Right cardiac atrium (tissue), 5 donors: ENCODE measurements at regions not wholly inside any gene's neighbourhood (a gene's known extent, or its start where the extent isn't known, plus 50 kb on each side); places are given as distances from the start of the nearest gene placed in this dataset.

ENCODE experiments used
- ATAC-seq, 2 donors: fragments of 200-7000 bp; cut with Tn5 transposase; one replicate each; pipeline versions ENCODE4 v1.8.0 to v1.9.1; 2020; ENCODE audit warnings: moderate library complexity in 2 of 2, mild to moderate bottlenecking in 1 of 2
- DNase-seq, 3 donors: peaks; one replicate each; pipeline ENCODE4 v3.0.0-alpha.2; 2020
- H3K27ac ChIP-seq: one replicate; pipeline ENCODE4 v1.5.1; 2013; ENCODE audit warnings: mild to moderate bottlenecking, low read length, control low read depth, moderate library complexity
- H3K27me3 ChIP-seq: one replicate; pipeline ENCODE4 v1.6.1; 2013; ENCODE audit not compliant: control insufficient read depth, insufficient read depth
- H3K4me1 ChIP-seq: one replicate; pipeline ENCODE4 v1.6.1; 2013; ENCODE audit warnings: low read length; ENCODE audit not compliant: control insufficient read depth, insufficient read depth
- H3K4me3 ChIP-seq: one replicate; pipeline ENCODE4 v1.5.1; 2013; ENCODE audit warnings: low read length, control low read depth
- H3K9me3 ChIP-seq: one replicate; pipeline ENCODE4 v1.6.1; 2013; ENCODE audit warnings: low read length; ENCODE audit not compliant: control insufficient read depth
- WGBS: extraction: QIAGEN DNeasy Blood & Tissue Kit; methylation state at CpG from one replicate; pipeline ENCODE4 v1.1.7; 2013; 5-methylcytosine and 5-hydroxymethylcytosine counted together
- intact Hi-C, 4 donors: fragments of 100-400 bp; cut with DNase I; formaldehyde crosslinking; loops; one replicate each; pipeline versions ENCODE4 v1.11.0 to v1.14.0; 2022 to 2023
- donor health status: healthy with polysubstance abuse.
- donor health status: DM: no; HTN: yes; CAD: no.
- donor health status: DM: no; HTN: no; CAD: no.
- donor health status: DM: no; HTN: yes; CAD: no; lungs with severe emphysema.
- donor health status: DM: yes; HTN: yes; CAD: no.

GRCh38 chr6:95948324-95948723 is 67.5 kb upstream of the FUT9 start:
- intact Hi-C loops: no loop called here
- ATAC-seq: no peak
- WGBS: 64% methylated on average over 1 of the region's 1 CpG

DNA sequence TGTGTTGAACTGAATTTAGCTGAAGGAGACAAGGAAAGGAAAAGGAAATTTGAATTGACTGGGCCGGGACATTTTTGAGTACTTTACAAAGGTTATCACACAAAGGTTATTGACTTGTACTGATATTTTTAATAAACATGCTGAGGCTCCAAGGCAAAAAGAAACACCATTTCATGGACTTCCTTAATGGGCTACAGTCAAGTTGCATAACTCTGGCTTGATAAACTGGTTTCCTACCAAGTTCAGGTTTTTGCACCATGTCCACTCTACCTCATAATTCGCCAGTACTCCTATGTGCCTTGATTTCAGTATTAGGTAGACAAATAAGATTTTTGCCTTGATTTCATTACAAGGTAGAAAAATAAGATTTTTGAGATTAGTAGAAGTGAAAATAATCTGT is 65.8 kb upstream of the FUT9 start:
- ATAC-seq (no peak), DNase-seq (no peak)
- H3K27ac ChIP-seq: no peak overlapping the region
- no peaks in the 10 kb centered on the region for H3K27me3 ChIP-seq
- intact Hi-C loops: no loop called here
- no peak overlapping the region for H3K4me3 ChIP-seq
- 56% methylated on average over 2 of the region's 2 CpGs for WGBS
- no peaks in the 10 kb centered on the region for H3K4me1 ChIP-seq
- no peaks in the 10 kb centered on the region for H3K9me3 ChIP-seq

More at GRCh38 chr6:95948324-95948723, 67.5 kb upstream of the FUT9 start:
- no peak for DNase-seq
- H3K27ac ChIP-seq: no peak overlapping the region
- H3K4me1 ChIP-seq: no peaks in the 10 kb centered on the region
- no peak overlapping the region for H3K4me3 ChIP-seq
- no peaks in the 10 kb centered on the region for H3K9me3 ChIP-seq
- H3K27me3 ChIP-seq: no peaks in the 10 kb centered on the region

DNA sequence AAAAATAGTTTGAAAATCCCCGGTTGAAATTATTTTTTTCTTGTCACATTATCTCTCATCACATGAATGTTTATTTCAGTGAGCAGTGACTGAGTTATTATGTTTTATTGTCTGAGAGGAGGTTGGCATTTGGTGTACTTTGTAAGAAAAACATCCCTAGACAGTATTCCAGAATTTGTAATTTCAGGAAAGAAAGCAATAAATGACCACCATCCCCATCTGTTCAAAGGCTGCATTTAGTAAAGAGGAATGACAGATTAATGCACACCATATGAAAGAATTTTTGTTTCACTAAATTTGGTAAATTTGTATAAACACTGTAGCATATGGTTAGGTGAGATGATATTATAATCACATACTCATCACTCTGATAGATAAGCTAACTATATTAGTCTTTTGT is 57.1 kb upstream of the FUT9 start:
- Histone ChIP-seq H3K27ac (no peak overlapping the region), H3K27me3 (no peaks in the 10 kb centered on the region), H3K9me3 (no peaks in the 10 kb centered on the region), H3K4me1 (no peaks in the 10 kb centered on the region), H3K4me3 (no peak overlapping the region)
- intact Hi-C loops: no loop called here
- DNase-seq: no peak
- WGBS: 60% methylated on average over 1 of the region's 1 CpG
- ATAC-seq: no peak

GRCh38 chr6:95959261-95959660 is 56.5 kb upstream of the FUT9 start:
- intact Hi-C loops: no loop called here
- Histone ChIP-seq H3K4me1 (no peaks in the 10 kb centered on the region), H3K9me3 (no peaks in the 10 kb centered on the region), H3K27me3 (no peaks in the 10 kb centered on the region), H3K4me3 (no peak overlapping the region), H3K27ac (no peak overlapping the region)
- DNase-seq (no peak), ATAC-seq (no peak)
